GM21367 (cell line): ENCODE measurements at regions not wholly inside any gene's neighbourhood (a gene's known extent, or its start where the extent isn't known, plus 50 kb on each side); places are given as distances from the start of the nearest gene placed in this dataset.
"Not testable (repeated sequence)": the region's sequence is repeated elsewhere in the genome, so short reads cannot be mapped to it uniquely, and the experiment has no call there.

ENCODE experiments used
- ATAC-seq: cut with Tn5 transposase; IDR thresholded peaks from one replicate; pipeline ENCODE4 v1.9.1; 2021; ENCODE audit not compliant: unreplicated experiment

- ATAC-seq = no peak
Observed at GRCh38 chr9:78938821-78939220, 632.9 kb upstream of the TLE4 start.

- ATAC-seq = no peak
Observed at GRCh38 chr9:78939311-78940065, 632.3 kb upstream of the TLE4 start.

GRCh38 chr9:78940121-78940855 is 631.5 kb upstream of the TLE4 start:
- ATAC-seq = no peak

- no peak for ATAC-seq
Observed at GRCh38 chr9:78954286-78954685, 617.5 kb upstream of the TLE4 start.

GRCh38 chr9:78958892-78959291 is 612.9 kb upstream of the TLE4 start:
- ATAC-seq = no peak

GRCh38 chr9:78962156-78962555 is 609.6 kb upstream of the TLE4 start:
- no peak for ATAC-seq

- no peak for ATAC-seq
Observed at GRCh38 chr9:78963911-78964310, 607.9 kb upstream of the TLE4 start.

GRCh38 chr9:78967596-78968217 is 604.1 kb upstream of the TLE4 start:
- no peak for ATAC-seq

GRCh38 chr9:78970375-78970774 is 601.4 kb upstream of the TLE4 start:
- ATAC-seq = no peak

GRCh38 chr9:78971540-78971939 is 600.2 kb upstream of the TLE4 start:
- no peak for ATAC-seq

- ATAC-seq = no peak
Observed at GRCh38 chr9:78972303-78972999, 599.3 kb upstream of the TLE4 start.

- no peak for ATAC-seq
Observed at GRCh38 chr9:78973907-78974306, 597.9 kb upstream of the TLE4 start.

GRCh38 chr9:78982849-78983248 is 588.9 kb upstream of the TLE4 start:
- no peak for ATAC-seq

GRCh38 chr9:78985084-78985738 is 586.6 kb upstream of the TLE4 start:
- ATAC-seq = no peak

- ATAC-seq = no peak
Observed at GRCh38 chr9:78986446-78986845, 585.3 kb upstream of the TLE4 start.

- no peak for ATAC-seq
Observed at GRCh38 chr9:78989031-78989658, 582.6 kb upstream of the TLE4 start.

GRCh38 chr9:78994471-78994870 is 577.3 kb upstream of the TLE4 start:
- no peak for ATAC-seq

GRCh38 chr9:78994974-78995373 is 576.8 kb upstream of the TLE4 start:
- ATAC-seq = not testable (repeated sequence)

- ATAC-seq = no peak
Observed at GRCh38 chr9:78997296-78997695, 574.5 kb upstream of the TLE4 start.

- no peak for ATAC-seq
Observed at GRCh38 chr9:79000230-79001002, 571.3 kb upstream of the TLE4 start.
